ENCODE measurements at regions not wholly inside any gene's neighbourhood (a gene's known extent, or its start where the extent isn't known, plus 50 kb on each side); places are given as distances from the start of the nearest gene placed in this dataset.

DNA sequence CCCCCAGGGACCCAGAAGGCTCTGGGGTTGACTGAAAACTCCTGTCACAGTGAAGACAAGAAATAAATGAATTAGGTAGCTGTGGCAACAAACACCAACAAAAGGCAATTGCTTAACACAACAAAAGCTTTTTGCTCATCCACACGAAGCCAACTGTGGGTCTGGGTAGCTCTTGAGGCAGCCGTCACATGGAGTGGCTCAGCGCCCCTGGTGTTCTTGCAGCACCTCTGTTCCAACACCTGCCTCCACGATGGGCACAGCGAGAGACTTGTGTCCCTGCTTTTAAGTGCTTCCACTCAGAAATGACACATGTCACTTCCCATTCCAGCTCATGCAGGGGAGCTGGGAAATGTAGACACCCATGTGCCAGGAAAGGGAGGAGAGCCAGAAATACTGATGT, 364.5 kb upstream of the DUSP10 start:
- Mint-ChIP-seq H3K4me1 (ENCODE audit: unreplicated experiment) (peaks cover 26% of the 10 kb centered on the region), H3K27me3 (peaks cover 42% of the 10 kb centered on the region), H3K36me3 (no peaks in the 10 kb centered on the region), H3K27ac (no peak overlapping the region), H3K4me3 (no peak overlapping the region), H3K9me3 (no peaks in the 10 kb centered on the region)
- TF ChIP-seq, protein P1, sequence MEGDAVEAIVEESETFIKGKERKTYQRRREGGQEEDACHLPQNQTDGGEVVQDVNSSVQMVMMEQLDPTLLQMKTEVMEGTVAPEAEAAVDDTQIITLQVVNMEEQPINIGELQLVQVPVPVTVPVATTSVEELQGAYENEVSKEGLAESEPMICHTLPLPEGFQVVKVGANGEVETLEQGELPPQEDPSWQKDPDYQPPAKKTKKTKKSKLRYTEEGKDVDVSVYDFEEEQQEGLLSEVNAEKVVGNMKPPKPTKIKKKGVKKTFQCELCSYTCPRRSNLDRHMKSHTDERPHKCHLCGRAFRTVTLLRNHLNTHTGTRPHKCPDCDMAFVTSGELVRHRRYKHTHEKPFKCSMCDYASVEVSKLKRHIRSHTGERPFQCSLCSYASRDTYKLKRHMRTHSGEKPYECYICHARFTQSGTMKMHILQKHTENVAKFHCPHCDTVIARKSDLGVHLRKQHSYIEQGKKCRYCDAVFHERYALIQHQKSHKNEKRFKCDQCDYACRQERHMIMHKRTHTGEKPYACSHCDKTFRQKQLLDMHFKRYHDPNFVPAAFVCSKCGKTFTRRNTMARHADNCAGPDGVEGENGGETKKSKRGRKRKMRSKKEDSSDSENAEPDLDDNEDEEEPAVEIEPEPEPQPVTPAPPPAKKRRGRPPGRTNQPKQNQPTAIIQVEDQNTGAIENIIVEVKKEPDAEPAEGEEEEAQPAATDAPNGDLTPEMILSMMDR (conservative IDR thresholded peaks at IDR 0.05) = no peak
- DNase-seq (ENCODE audit: extremely low spot score, unreplicated experiment) = no peak

GRCh38 chr1:222105861-222106260, 364.0 kb upstream of the DUSP10 start:
- Mint-ChIP-seq H3K4me1 (ENCODE audit: unreplicated experiment) (peaks cover 26% of the 10 kb centered on the region), H3K4me3 (no peak overlapping the region)
- TF ChIP-seq, protein P1 (conservative IDR thresholded peaks at IDR 0.05) = no peak

GRCh38 chr1:222105393-222105737, 363.5 kb upstream of the DUSP10 start:
- peaks cover 26% of the 10 kb centered on the region for H3K4me1 Mint-ChIP-seq (ENCODE audit: unreplicated experiment)
- DNase-seq (ENCODE audit: extremely low spot score, unreplicated experiment) = no peak
- peaks cover 46% of the 10 kb centered on the region for H3K27me3 Mint-ChIP-seq
- H3K9me3 Mint-ChIP-seq = no peaks in the 10 kb centered on the region
- no peak overlapping the region for H3K4me3 Mint-ChIP-seq
- H3K27ac Mint-ChIP-seq = no peak overlapping the region
- TF ChIP-seq, protein P1 (conservative IDR thresholded peaks at IDR 0.05) = no peak
- H3K36me3 Mint-ChIP-seq = no peaks in the 10 kb centered on the region

More at GRCh38 chr1:222105861-222106260, 364.0 kb upstream of the DUSP10 start:
- no peaks in the 10 kb centered on the region for H3K9me3 Mint-ChIP-seq
- no peak overlapping the region for H3K27ac Mint-ChIP-seq
- no peaks in the 10 kb centered on the region for H3K36me3 Mint-ChIP-seq
- no peak for DNase-seq (ENCODE audit: extremely low spot score, unreplicated experiment)
- peaks cover 46% of the 10 kb centered on the region for H3K27me3 Mint-ChIP-seq

- Mint-ChIP-seq H3K27me3 (peaks cover 48% of the 10 kb centered on the region), H3K4me3 (no peak overlapping the region), H3K4me1 (ENCODE audit: unreplicated experiment) (peaks cover 27% of the 10 kb centered on the region), H3K36me3 (no peaks in the 10 kb centered on the region), H3K27ac (no peak overlapping the region), H3K9me3 (no peaks in the 10 kb centered on the region)
- DNase-seq (ENCODE audit: extremely low spot score, unreplicated experiment) = no peak
- TF ChIP-seq, protein P1 (conservative IDR thresholded peaks at IDR 0.05) = no peak
These were observed 363.0 kb upstream of the DUSP10 start for GRCh38 chr1:222104694-222105392.

GRCh38 chr1:222104097-222104496, 362.2 kb upstream of the DUSP10 start:
- no peaks in the 10 kb centered on the region for H3K9me3 Mint-ChIP-seq
- H3K4me1 Mint-ChIP-seq (ENCODE audit: unreplicated experiment) = peaks cover 31% of the 10 kb centered on the region
- H3K36me3 Mint-ChIP-seq = no peaks in the 10 kb centered on the region
- TF ChIP-seq, protein P1 (conservative IDR thresholded peaks at IDR 0.05) = no peak
- no peak overlapping the region for H3K4me3 Mint-ChIP-seq
- H3K27ac Mint-ChIP-seq = no peak overlapping the region
- no peak for DNase-seq (ENCODE audit: extremely low spot score, unreplicated experiment)
- H3K27me3 Mint-ChIP-seq = peaks cover 52% of the 10 kb centered on the region
